GM23248 (cell line): ENCODE measurements at regions not wholly inside any gene's neighbourhood (a gene's known extent, or its start where the extent isn't known, plus 50 kb on each side); places are given as distances from the start of the nearest gene placed in this dataset.

Experiments
- DNase-seq: peaks from one replicate; pipeline ENCODE4 v3.0.0-alpha.2; 2015
- H2AFZ ChIP-seq: fragments of 200-600 bp; sonication (generic); 2 replicates; pipeline ENCODE4 v1.6.1; 2016; ENCODE audit warnings: antibody characterized with exemption
- H3F3A ChIP-seq: fragments of 200-600 bp; sonication (generic); 2 replicates; pipeline ENCODE4 v1.6.1; 2016; ENCODE audit warnings: mild to moderate bottlenecking, antibody characterized with exemption, mixed run types; ENCODE audit not compliant: insufficient read depth
- H3K27ac ChIP-seq: fragments of 200-600 bp; sonication (generic); 2 replicates; pipeline ENCODE4 v1.5.1; 2016; ENCODE audit warnings: mild to moderate bottlenecking
- H3K27me3 ChIP-seq: fragments of 200-600 bp; sonication (generic); replicated peaks from 2 replicates; pipeline ENCODE4 v1.6.1; 2016; ENCODE audit warnings: mild to moderate bottlenecking; ENCODE audit not compliant: insufficient read depth
- H3K36me3 ChIP-seq: fragments of 200-600 bp; sonication (generic); 2 replicates; pipeline ENCODE4 v1.6.1; 2016; ENCODE audit warnings: low read depth, mild to moderate bottlenecking
- H3K4me1 ChIP-seq: fragments of 200-600 bp; sonication (generic); 2 replicates; pipeline ENCODE4 v1.6.1; 2016; ENCODE audit warnings: mild to moderate bottlenecking; ENCODE audit not compliant: insufficient read depth
- H3K4me2 ChIP-seq: fragments of 200-600 bp; sonication (generic); one replicate; pipeline ENCODE4 v1.6.1; 2016; ENCODE audit warnings: mild to moderate bottlenecking; ENCODE audit not compliant: unreplicated experiment
- H3K4me3 ChIP-seq: fragments of 200-600 bp; sonication (generic); 2 replicates; pipeline ENCODE4 v1.5.1; 2016; ENCODE audit warnings: mild to moderate bottlenecking
- H3K79me2 ChIP-seq: fragments of 200-600 bp; sonication (generic); 2 replicates; pipeline ENCODE4 v1.6.1; 2016; ENCODE audit warnings: mild to moderate bottlenecking; ENCODE audit not compliant: insufficient read depth
- H3K9ac ChIP-seq: fragments of 200-600 bp; sonication (generic); 2 replicates; pipeline ENCODE4 v1.6.1; 2016; ENCODE audit warnings: mild to moderate bottlenecking
- H3K9me2 ChIP-seq: fragments of 200-600 bp; sonication (generic); 2 replicates; pipeline ENCODE4 v1.6.1; 2016; ENCODE audit warnings: mixed run types, mild to moderate bottlenecking, moderate library complexity; ENCODE audit not compliant: insufficient read depth
- H3K9me3 ChIP-seq: fragments of 200-600 bp; sonication (generic); one replicate; pipeline ENCODE4 v1.6.1; 2017; ENCODE audit warnings: low read depth
- H4K20me1 ChIP-seq: fragments of 200-600 bp; sonication (generic); 2 replicates; pipeline ENCODE4 v1.6.0; 2016; ENCODE audit not compliant: insufficient read depth
- EZH2 ChIP-seq: fragments of 200-600 bp; sonication (generic); IDR thresholded peaks from 2 replicates; pipeline ENCODE4 v1.6.1; 2018; ENCODE audit warnings: antibody characterized with exemption, mild to moderate bottlenecking; ENCODE audit not compliant: insufficient read depth, poor library complexity, severe bottlenecking
- EZH2phosphoT487 ChIP-seq: fragments of 200-600 bp; sonication (generic); IDR thresholded peaks from 2 replicates; pipeline ENCODE4 v1.6.1; 2018; ENCODE audit warnings: antibody characterized with exemption, moderate library complexity, mild to moderate bottlenecking, low read depth; ENCODE audit not compliant: insufficient read depth
- WGBS, 2 experiments: methylation state at CpG; one replicate each; pipeline ENCODE4 v1.1.6; 2015 to 2017; ENCODE audit warnings: low lambda C conversion rate in 2 of 2, low coverage in 1 of 2; ENCODE audit errors: missing lambda C conversion rate in 2 of 2; 5-methylcytosine and 5-hydroxymethylcytosine counted together
- in situ Hi-C: fragments of 300-500 bp; cut with MboI; formaldehyde crosslinking; loops from 2 replicates; pipeline ENCODE4 v1.15.0; 2020

GRCh38 chr11:109864834-109865547, 228.2 kb upstream of the ZC3H12C start:
- Histone ChIP-seq H3K4me1 (peaks cover 17% of the 10 kb centered on the region), H3K79me2 (no peaks in the 10 kb centered on the region), H4K20me1 (no peaks in the 10 kb centered on the region), H3K9me3 (no peaks in the 10 kb centered on the region), H3K9me2 (no peaks in the 10 kb centered on the region), H3F3A (peaks cover 20% of the 10 kb centered on the region; the same call in 1 of the 2 replicates), H2AFZ (no peak overlapping the region), H3K27ac (no peak overlapping the region), H3K9ac (no peak overlapping the region), H3K4me2 (no peak overlapping the region), H3K4me3 (no peak overlapping the region), H3K27me3 (no peaks in the 10 kb centered on the region), H3K36me3 (no peaks in the 10 kb centered on the region)
- WGBS, 2 experiments = 65 to 70% methylated on average over 2 of the region's 2 CpGs
- TF ChIP-seq EZH2 (no peak), EZH2phosphoT487 (no peak)
- in situ Hi-C loops = no loop called here
- DNase-seq = peak; percentile 73

- TF ChIP-seq EZH2 = no peak
- no peak for TF ChIP-seq EZH2phosphoT487
- no peak overlapping the region for H2AFZ ChIP-seq
- H3F3A ChIP-seq = peaks cover 19% of the 10 kb centered on the region; the same call in 1 of the 2 replicates
- H3K27ac ChIP-seq = no peak overlapping the region
- no peaks in the 10 kb centered on the region for H3K79me2 ChIP-seq
- in situ Hi-C loops = no loop called here
- H3K9me3 ChIP-seq = no peaks in the 10 kb centered on the region
- no peak overlapping the region for H3K4me3 ChIP-seq
- H3K9ac ChIP-seq = no peak overlapping the region
- H4K20me1 ChIP-seq = no peaks in the 10 kb centered on the region
- no peak for DNase-seq
- 79 to 84% methylated on average over 5 of the region's 5 CpGs for WGBS, 2 experiments
- H3K9me2 ChIP-seq = no peaks in the 10 kb centered on the region
- no peak overlapping the region for H3K4me2 ChIP-seq
- H3K4me1 ChIP-seq = peaks cover 15% of the 10 kb centered on the region
- H3K36me3 ChIP-seq = no peaks in the 10 kb centered on the region
- no peaks in the 10 kb centered on the region for H3K27me3 ChIP-seq
These were observed 227.5 kb upstream of the ZC3H12C start for GRCh38 chr11:109865548-109866186.

- H3K4me2 ChIP-seq = no peak overlapping the region
- WGBS, 2 experiments = 58 to 74% methylated on average over 2 of the region's 2 CpGs
- no peak overlapping the region for H3K9ac ChIP-seq
- in situ Hi-C loops = no loop called here
- peaks cover 19% of the 10 kb centered on the region; the same call in 1 of the 2 replicates for H3F3A ChIP-seq
- no peak for DNase-seq
- no peak overlapping the region for H3K4me3 ChIP-seq
- H3K4me1 ChIP-seq = peaks cover 15% of the 10 kb centered on the region
- no peak overlapping the region for H3K27ac ChIP-seq
- no peaks in the 10 kb centered on the region for H3K27me3 ChIP-seq
- H3K79me2 ChIP-seq = no peaks in the 10 kb centered on the region
- no peaks in the 10 kb centered on the region for H4K20me1 ChIP-seq
- H3K9me2 ChIP-seq = no peaks in the 10 kb centered on the region
- no peaks in the 10 kb centered on the region for H3K9me3 ChIP-seq
- H3K36me3 ChIP-seq = no peaks in the 10 kb centered on the region
- H2AFZ ChIP-seq = no peak overlapping the region
- TF ChIP-seq EZH2 (no peak), EZH2phosphoT487 (no peak)
These were observed 225.4 kb upstream of the ZC3H12C start for GRCh38 chr11:109867784-109868183.

DNA sequence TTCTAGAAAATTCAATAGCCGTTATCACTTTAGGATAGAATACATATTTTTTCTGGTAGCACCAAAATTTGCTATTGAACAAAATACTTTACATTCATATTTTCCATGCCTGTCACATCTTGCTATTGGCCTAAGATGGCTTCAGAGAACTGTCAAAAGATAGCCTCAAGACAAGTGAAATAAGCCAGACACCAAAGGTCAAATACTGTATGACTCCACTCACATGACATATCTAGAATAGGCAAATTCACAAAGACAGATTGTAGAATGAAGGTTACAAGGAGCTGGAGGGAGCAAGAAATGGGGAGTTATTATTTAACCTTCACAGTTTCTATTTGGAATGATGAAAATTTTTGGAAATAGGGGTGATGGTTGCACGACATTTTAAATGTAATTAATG, 223.7 kb upstream of the ZC3H12C start:
- Histone ChIP-seq H3K4me3 (no peak overlapping the region), H3F3A (peaks cover 8% of the 10 kb centered on the region; the same call in 1 of the 2 replicates), H3K9me2 (no peaks in the 10 kb centered on the region), H3K9ac (no peak overlapping the region), H3K27me3 (no peaks in the 10 kb centered on the region), H3K9me3 (no peaks in the 10 kb centered on the region), H3K4me2 (no peak overlapping the region), H3K4me1 (peaks cover 3% of the 10 kb centered on the region; the same call in 1 of the 2 replicates), H3K27ac (no peak overlapping the region), H4K20me1 (no peaks in the 10 kb centered on the region), H3K79me2 (no peaks in the 10 kb centered on the region), H2AFZ (no peak overlapping the region), H3K36me3 (no peaks in the 10 kb centered on the region)
- 61 to 70% methylated on average over 2 of the region's 2 CpGs for WGBS, 2 experiments
- in situ Hi-C loops = no loop called here
- TF ChIP-seq EZH2 = no peak
- no peak for TF ChIP-seq EZH2phosphoT487
- no peak for DNase-seq
